SK-N-MC (cell line): ENCODE measurements at regions not wholly inside any gene's neighbourhood (a gene's known extent, or its start where the extent isn't known, plus 50 kb on each side); places are given as distances from the start of the nearest gene placed in this dataset.

ENCODE experiments used
- EZH2 ChIP-seq: fragments of 200-600 bp; sonication (generic); IDR thresholded peaks from one replicate; pipeline ENCODE4 v1.6.1; 2017; ENCODE audit warnings: antibody characterized with exemption
- FOXP2 ChIP-seq: optimal IDR thresholded peaks from 2 replicates; pipeline ENCODE3; 2011; ENCODE audit warnings: mild to moderate bottlenecking, moderate library complexity; ENCODE audit not compliant: insufficient read depth; ENCODE audit errors: extremely low read length, control extremely low read depth
- POLR2AphosphoS5 ChIP-seq: IDR thresholded peaks from 2 replicates; pipeline ENCODE4 v1.6.1; 2012; ENCODE audit warnings: mild to moderate bottlenecking, low read depth, low read length, borderline replicate concordance

DNA sequence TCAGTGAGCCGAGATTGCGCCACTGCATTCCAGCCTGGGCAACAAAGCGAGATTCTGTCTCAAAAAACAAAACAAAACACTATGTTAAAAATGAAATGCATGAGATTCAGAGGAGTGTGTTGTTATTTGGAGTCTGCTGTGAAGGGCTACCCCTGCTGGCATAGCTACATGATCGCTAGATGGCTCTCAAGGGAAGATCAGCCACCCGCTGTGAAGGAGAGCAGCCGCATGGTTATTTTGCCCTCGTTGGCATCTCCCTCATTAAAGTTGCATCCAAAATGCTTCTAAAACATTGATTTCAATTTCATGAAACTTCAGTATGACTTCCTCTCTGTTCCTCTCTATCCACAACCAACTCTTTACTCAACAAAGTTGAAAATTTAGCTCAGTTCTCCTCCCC lies 54.8 kb upstream of the NDUFV2 start:
- TF ChIP-seq EZH2 (no peak), POLR2AphosphoS5 (no peak), FOXP2 (no peak)
